Activated T-cell treated with anti-CD3 and anti-CD28 coated beads, Interleukin-2, amount 50 U/mL, for 72 hours (primary cell): ENCODE measurements at regions not wholly inside any gene's neighbourhood (a gene's known extent, or its start where the extent isn't known, plus 50 kb on each side); places are given as distances from the start of the nearest gene placed in this dataset.
"Not testable (repeated sequence)": the region's sequence is repeated elsewhere in the genome, so short reads cannot be mapped to it uniquely, and the experiment has no call there.

ENCODE experiments used
- ATAC-seq, 2 donors: fragments of 150-1000 bp; cut with Tn5 transposase; replicated peaks in 1 of 2; 2 replicates each; pipeline ENCODE4 v1.10.0; 2021; ENCODE audit warnings: moderate library complexity in 2 of 2, mild to moderate bottlenecking in 1 of 2
- DNase-seq, 2 donors: peaks; one replicate each; pipeline ENCODE4 v3.0.0; 2021 to 2022; ENCODE audit warnings: mixed read lengths in 1 of 2
- H3K27ac Mint-ChIP-seq: one replicate; pipeline ENCODE4 v1.8.0; 2022; ENCODE audit warnings: mild to moderate bottlenecking, moderate library complexity, mixed read lengths
- H3K27me3 Mint-ChIP-seq: one replicate; pipeline ENCODE4 v1.8.0; 2022; ENCODE audit warnings: low read depth, mixed read lengths
- H3K36me3 Mint-ChIP-seq, 2 donors: one replicate each; pipeline ENCODE4 v1.8.0; 2022; ENCODE audit warnings: mixed read lengths in 2 of 2, mild to moderate bottlenecking in 1 of 2; ENCODE audit not compliant: insufficient read depth in 2 of 2
- H3K4me1 Mint-ChIP-seq: one replicate; pipeline ENCODE4 v1.8.0; 2022; ENCODE audit warnings: low read depth, mixed read lengths
- H3K4me3 Mint-ChIP-seq, 2 donors: one replicate each; pipeline ENCODE4 v1.8.0; 2022; ENCODE audit warnings: mild to moderate bottlenecking in 2 of 2, mixed read lengths in 2 of 2, moderate library complexity in 2 of 2
- H3K9me3 Mint-ChIP-seq, 2 donors: one replicate each; pipeline ENCODE4 v1.8.0; 2022; ENCODE audit warnings: mixed read lengths in 2 of 2

GRCh38 chr7:91462316-91462715, 198.1 kb downstream of the FZD1 start:
- H3K9me3 Mint-ChIP-seq = peaks cover 0 to 2% of the 10 kb centered on the region in 2 donors
- no peaks in the 10 kb centered on the region for H3K27me3 Mint-ChIP-seq
- no peak overlapping the region for H3K4me3 Mint-ChIP-seq
- ATAC-seq (no peak), DNase-seq (no peak)
- no peaks in the 10 kb centered on the region for H3K4me1 Mint-ChIP-seq
- H3K27ac Mint-ChIP-seq = no peak overlapping the region
- peaks cover 0 to 1% of the 10 kb centered on the region in 2 donors for H3K36me3 Mint-ChIP-seq

GRCh38 chr7:91463330-91463729, 199.1 kb downstream of the FZD1 start:
- no peaks in the 10 kb centered on the region for H3K36me3 Mint-ChIP-seq
- ATAC-seq (no peak), DNase-seq (no peak)
- H3K4me3 Mint-ChIP-seq = no peak overlapping the region
- H3K4me1 Mint-ChIP-seq = no peaks in the 10 kb centered on the region
- H3K9me3 Mint-ChIP-seq = no peaks in the 10 kb centered on the region
- no peaks in the 10 kb centered on the region for H3K27me3 Mint-ChIP-seq
- no peak overlapping the region for H3K27ac Mint-ChIP-seq

DNA sequence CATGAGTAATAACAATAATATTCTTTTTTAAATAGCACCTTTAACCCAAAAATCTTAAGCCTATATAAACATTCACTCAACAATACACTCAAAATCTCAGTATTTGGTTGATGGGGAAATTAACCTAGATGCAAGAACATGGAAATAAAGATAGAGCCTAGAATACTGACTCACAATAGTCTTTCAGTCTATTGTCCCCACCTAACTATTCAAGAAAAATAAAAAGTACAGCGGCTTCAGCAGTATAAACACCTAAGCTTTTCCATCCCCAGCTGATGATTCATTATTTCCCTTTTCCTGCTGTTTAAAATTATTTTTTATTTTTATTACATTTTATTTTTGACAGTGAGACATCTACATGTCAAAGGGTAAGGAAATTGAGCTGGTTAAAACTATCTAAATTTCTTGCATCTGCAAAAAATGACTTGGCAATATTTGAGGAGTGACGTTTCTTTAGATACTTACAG, 201.4 kb downstream of the FZD1 start:
- DNase-seq (no peak), ATAC-seq (no peak)
- no peak overlapping the region for H3K4me3 Mint-ChIP-seq
- H3K27me3 Mint-ChIP-seq = no peaks in the 10 kb centered on the region
- H3K4me1 Mint-ChIP-seq = no peaks in the 10 kb centered on the region
- no peaks in the 10 kb centered on the region for H3K36me3 Mint-ChIP-seq
- H3K9me3 Mint-ChIP-seq = no peaks in the 10 kb centered on the region
- no peak overlapping the region for H3K27ac Mint-ChIP-seq

- peaks cover 0 to 6% of the 10 kb centered on the region in 2 donors for H3K9me3 Mint-ChIP-seq
- DNase-seq (no peak), ATAC-seq (no peak)
- no peaks in the 10 kb centered on the region for H3K27me3 Mint-ChIP-seq
- no peak overlapping the region for H3K4me3 Mint-ChIP-seq
- H3K4me1 Mint-ChIP-seq = no peaks in the 10 kb centered on the region
- no peaks in the 10 kb centered on the region for H3K36me3 Mint-ChIP-seq
- no peak overlapping the region for H3K27ac Mint-ChIP-seq
These were observed 204.0 kb downstream of the FZD1 start for GRCh38 chr7:91468256-91468655.

GRCh38 chr7:91473619-91474018, 209.4 kb downstream of the FZD1 start:
- DNase-seq (no peak), ATAC-seq (no peak)
- H3K4me3 Mint-ChIP-seq = no peak overlapping the region
- H3K4me1 Mint-ChIP-seq = no peaks in the 10 kb centered on the region
- H3K9me3 Mint-ChIP-seq = peaks cover 0 to 12% of the 10 kb centered on the region in 2 donors
- H3K27ac Mint-ChIP-seq = no peak overlapping the region
- no peaks in the 10 kb centered on the region for H3K27me3 Mint-ChIP-seq
- peaks cover 1 to 3% of the 10 kb centered on the region in 2 donors for H3K36me3 Mint-ChIP-seq

DNA sequence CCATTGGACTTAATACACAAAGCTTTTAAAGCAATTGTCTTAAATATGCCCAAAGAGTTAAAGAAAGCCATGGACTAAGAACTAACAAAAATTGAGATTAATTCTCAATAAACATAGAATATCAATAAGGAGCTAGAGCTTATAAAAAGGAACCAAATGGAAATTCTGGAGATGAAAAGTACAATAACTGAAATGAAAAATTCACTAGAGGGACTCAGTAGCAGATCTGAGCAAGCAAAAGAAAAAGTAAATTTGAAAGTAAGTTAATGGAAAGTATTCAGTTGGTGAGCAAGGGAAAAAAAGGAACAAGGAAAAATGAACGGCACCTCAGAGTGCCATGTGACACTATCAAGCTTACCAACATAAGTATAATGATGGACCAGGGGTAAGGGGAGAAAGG, 209.8 kb downstream of the FZD1 start:
- H3K27ac Mint-ChIP-seq = no peak overlapping the region
- ATAC-seq (no peak), DNase-seq (no peak)
- no peaks in the 10 kb centered on the region for H3K4me1 Mint-ChIP-seq
- no peak overlapping the region for H3K4me3 Mint-ChIP-seq
- H3K36me3 Mint-ChIP-seq = peaks cover 1 to 3% of the 10 kb centered on the region in 2 donors
- H3K9me3 Mint-ChIP-seq = peaks cover 0 to 12% of the 10 kb centered on the region in 2 donors
- no peaks in the 10 kb centered on the region for H3K27me3 Mint-ChIP-seq

GRCh38 chr7:91480470-91480869, 216.2 kb downstream of the FZD1 start:
- not testable (repeated sequence) for H3K27ac Mint-ChIP-seq, H3K4me1 Mint-ChIP-seq, H3K27me3 Mint-ChIP-seq, H3K4me3 Mint-ChIP-seq, H3K36me3 Mint-ChIP-seq, H3K9me3 Mint-ChIP-seq, DNase-seq, ATAC-seq

DNA sequence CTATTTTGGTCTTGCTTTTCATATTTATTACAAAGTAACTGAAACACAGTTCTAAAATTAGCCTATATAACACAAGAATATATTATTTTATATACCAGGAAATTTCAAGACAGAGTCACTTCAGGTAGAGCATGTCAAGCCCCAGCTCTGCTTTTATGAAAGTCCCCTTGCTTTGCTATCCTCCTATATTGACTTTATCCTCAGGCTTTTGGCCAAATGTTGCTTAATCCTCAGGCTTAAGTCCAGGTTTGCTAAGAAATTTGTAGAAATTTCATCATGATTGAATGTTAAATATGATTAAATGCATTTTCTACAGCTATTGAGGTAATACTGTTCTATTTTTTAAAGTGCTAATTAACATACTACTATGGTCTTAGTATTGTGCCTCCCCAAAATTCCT, 227.6 kb downstream of the FZD1 start:
- no peaks in the 10 kb centered on the region for H3K27me3 Mint-ChIP-seq

DNA sequence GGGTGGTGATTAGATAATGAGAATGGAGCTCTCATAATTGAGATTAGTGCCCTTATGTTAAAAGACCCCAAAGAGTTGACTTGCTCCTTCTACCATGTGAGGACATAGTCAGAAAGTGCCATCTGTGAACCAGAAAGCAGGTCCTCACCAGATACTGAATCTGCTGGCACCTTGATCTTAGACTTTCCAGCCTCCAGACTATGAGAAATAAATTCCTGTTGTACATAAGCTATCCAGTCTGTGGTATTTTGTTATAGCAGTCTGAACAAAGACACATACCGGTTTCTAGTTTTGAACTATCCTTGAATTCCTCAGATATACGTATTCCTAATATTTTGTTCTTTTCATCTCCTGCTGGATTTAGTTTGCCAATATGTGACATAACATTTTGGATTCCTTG, 228.1 kb downstream of the FZD1 start:
- ATAC-seq = no peak
- no peak overlapping the region for H3K4me3 Mint-ChIP-seq
- no peak for DNase-seq
- peaks cover 0 to 5% of the 10 kb centered on the region in 2 donors for H3K9me3 Mint-ChIP-seq
- H3K27me3 Mint-ChIP-seq = no peaks in the 10 kb centered on the region
- H3K4me1 Mint-ChIP-seq = no peaks in the 10 kb centered on the region
- H3K27ac Mint-ChIP-seq = no peak overlapping the region
- H3K36me3 Mint-ChIP-seq = no peaks in the 10 kb centered on the region

More for the DNA sequence above, 227.6 kb downstream of the FZD1 start:
- Mint-ChIP-seq H3K4me1 (no peaks in the 10 kb centered on the region), H3K27ac (no peak overlapping the region), H3K36me3 (no peaks in the 10 kb centered on the region), H3K9me3 (peaks cover 0 to 5% of the 10 kb centered on the region in 2 donors), H3K4me3 (no peak overlapping the region)
- ATAC-seq = no peak
- no peak for DNase-seq

DNA sequence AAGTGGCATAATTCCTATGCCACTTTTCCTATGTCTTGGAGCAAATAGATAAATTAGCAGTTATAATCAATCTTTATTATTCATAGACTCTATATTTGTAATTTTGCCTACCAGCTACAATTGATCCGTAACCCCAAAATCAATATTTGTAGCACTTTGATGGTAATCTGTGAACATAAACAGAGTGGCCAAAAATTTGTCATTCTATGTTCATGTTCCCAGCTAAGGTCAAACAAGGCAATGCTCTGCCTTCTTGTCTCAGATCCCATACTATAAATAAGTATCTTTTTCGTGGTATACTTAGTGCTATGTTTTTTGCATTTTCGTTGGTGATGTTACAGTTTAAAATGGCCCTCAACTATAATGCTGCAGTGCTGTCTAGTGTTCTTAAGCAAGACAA, 228.5 kb downstream of the FZD1 start:
- no peak for DNase-seq
- Mint-ChIP-seq H3K36me3 (no peaks in the 10 kb centered on the region), H3K9me3 (peaks cover 0 to 5% of the 10 kb centered on the region in 2 donors), H3K27me3 (no peaks in the 10 kb centered on the region), H3K27ac (no peak overlapping the region), H3K4me3 (no peak overlapping the region), H3K4me1 (no peaks in the 10 kb centered on the region)
- ATAC-seq = no peak

DNA sequence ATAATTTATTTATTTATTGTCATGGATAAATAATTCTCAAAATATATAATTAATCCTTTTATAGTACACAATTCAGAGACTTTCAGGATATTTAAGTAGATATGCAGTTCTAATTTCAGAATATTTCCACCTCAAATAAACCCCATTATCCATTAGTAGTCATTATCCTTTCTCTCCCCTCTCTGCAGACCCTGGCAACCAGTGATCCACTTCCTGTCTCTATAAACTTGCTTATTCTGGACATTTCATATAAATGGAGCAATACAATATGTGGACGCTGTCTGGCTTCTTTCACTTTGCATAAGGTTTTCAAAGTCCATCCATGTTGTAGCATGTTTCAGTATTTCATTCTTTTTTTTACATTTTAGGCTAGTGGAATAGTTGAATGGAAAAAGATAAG, 230.2 kb downstream of the FZD1 start:
- H3K36me3 Mint-ChIP-seq = no peaks in the 10 kb centered on the region
- H3K27me3 Mint-ChIP-seq = no peaks in the 10 kb centered on the region
- H3K4me3 Mint-ChIP-seq = no peak overlapping the region
- DNase-seq = no peak
- peaks cover 0 to 5% of the 10 kb centered on the region in 2 donors for H3K9me3 Mint-ChIP-seq
- H3K27ac Mint-ChIP-seq = no peak overlapping the region
- H3K4me1 Mint-ChIP-seq = no peaks in the 10 kb centered on the region
- no peak for ATAC-seq

GRCh38 chr7:91496251-91496820, 232.1 kb downstream of the FZD1 start:
- H3K4me3 Mint-ChIP-seq = no peak overlapping the region
- H3K27me3 Mint-ChIP-seq = no peaks in the 10 kb centered on the region
- DNase-seq = no peak
- H3K27ac Mint-ChIP-seq = no peak overlapping the region
- H3K4me1 Mint-ChIP-seq = no peaks in the 10 kb centered on the region
- H3K9me3 Mint-ChIP-seq = peaks cover 0 to 10% of the 10 kb centered on the region in 2 donors
- ATAC-seq = no peak
- H3K36me3 Mint-ChIP-seq = no peaks in the 10 kb centered on the region

- H3K4me1 Mint-ChIP-seq, ATAC-seq, DNase-seq, H3K27me3 Mint-ChIP-seq, H3K36me3 Mint-ChIP-seq, H3K4me3 Mint-ChIP-seq, H3K27ac Mint-ChIP-seq: not testable (repeated sequence)
- H3K9me3 Mint-ChIP-seq = peaks cover 0 to 10% of the 10 kb centered on the region in 2 donors
These were observed 233.0 kb downstream of the FZD1 start for GRCh38 chr7:91497277-91497676.

- Mint-ChIP-seq H3K27ac (no peak overlapping the region), H3K9me3 (peaks cover 2 to 5% of the 10 kb centered on the region in 2 donors), H3K36me3 (no peaks in the 10 kb centered on the region), H3K4me1 (no peaks in the 10 kb centered on the region), H3K27me3 (no peaks in the 10 kb centered on the region), H3K4me3 (no peak overlapping the region)
- no peak for DNase-seq
- no peak for ATAC-seq
These were observed 239.8 kb downstream of the FZD1 start for GRCh38 chr7:91503934-91504555.
